DMS 273 treated with DMSO at 0.1 percent for 48 hours (cell line): ENCODE measurements at regions not wholly inside any gene's neighbourhood (a gene's known extent, or its start where the extent isn't known, plus 50 kb on each side); places are given as distances from the start of the nearest gene placed in this dataset.
"Not testable (repeated sequence)": the region's sequence is repeated elsewhere in the genome, so short reads cannot be mapped to it uniquely, and the experiment has no call there.

Source experiments
- DNase-seq: peaks from one replicate; lab custom pipeline; 2025; lab: John Stamatoyannopoulos, UW

DNA sequence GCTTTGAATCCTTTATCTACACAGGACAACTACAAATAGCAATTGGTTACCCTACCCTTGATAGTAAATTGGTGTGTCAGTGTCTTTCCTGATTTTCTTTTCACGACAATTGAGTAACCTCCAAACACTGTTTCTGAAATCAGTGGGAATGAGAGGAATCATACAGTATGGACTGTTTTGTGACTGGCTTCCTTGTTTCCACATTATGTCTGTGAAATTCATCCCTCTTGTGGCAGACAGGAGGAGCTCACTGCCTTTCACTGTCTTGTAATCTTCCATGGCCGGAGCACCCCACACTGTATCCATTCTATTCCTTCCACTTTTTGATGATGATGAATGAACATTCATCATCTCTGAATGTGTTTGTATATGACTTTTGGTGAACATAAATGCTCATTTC, 164.0 kb upstream of the PZP start:
- DNase-seq, result no peak

DNA sequence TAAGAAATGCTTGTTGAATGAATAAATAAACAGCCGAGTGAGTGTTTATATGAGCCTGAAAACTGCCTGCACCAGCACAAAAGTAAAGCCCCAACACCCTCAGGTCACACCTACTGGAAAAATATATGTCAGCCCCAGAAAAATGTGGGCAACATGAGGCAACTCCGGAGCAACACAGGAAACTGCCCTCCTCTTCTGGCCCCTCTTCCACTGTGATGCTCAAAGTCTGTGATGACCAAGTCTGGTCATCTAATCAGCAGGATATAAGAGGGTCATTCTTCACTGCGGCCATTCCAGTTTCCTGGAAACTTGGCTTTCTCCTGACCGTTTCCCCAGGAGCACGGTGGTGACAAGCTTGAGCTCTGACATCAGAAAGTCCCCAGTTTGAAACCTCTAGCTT, 159.6 kb upstream of the PZP start:
- no peak for DNase-seq

DNA sequence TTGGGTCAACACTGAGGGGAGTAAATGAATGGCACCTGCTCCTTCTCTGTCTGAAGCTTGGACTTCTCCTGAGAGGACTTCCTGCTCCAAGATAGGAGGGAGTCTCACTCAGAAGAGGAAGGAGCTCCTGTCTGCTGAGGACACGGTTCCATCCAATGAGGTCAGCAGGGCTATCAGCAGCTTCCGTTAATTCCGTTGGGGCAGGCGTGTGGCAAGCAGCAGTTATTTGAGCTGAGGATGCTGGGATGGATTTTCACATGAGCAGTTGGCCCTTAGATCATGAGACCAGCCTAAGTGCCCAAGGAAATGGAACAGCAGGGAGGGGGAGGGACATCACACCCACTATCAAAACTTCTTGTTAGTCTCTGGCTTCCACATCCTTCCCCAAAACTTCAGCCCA, 159.0 kb upstream of the PZP start:
- DNase-seq, result no peak

DNA sequence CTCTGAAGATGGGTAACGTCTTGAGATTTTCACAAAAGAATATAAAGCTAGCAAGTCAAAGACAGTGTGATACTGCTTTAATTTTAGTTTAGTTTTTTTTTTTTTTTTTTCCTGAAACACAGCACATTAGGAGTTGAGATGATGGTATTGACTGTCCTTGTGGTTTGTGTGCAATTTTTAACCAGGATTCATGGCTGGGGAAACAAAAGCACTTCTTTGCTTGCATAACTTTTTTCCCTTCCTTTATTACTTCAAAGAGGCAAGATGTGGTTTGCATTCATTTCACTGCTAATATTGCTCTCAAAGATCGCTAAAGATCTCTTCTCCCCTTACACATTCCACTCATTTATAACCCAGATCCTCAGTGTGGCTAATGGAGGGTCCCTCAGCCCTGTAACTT, 157.1 kb upstream of the PZP start:
- no peak for DNase-seq

DNA sequence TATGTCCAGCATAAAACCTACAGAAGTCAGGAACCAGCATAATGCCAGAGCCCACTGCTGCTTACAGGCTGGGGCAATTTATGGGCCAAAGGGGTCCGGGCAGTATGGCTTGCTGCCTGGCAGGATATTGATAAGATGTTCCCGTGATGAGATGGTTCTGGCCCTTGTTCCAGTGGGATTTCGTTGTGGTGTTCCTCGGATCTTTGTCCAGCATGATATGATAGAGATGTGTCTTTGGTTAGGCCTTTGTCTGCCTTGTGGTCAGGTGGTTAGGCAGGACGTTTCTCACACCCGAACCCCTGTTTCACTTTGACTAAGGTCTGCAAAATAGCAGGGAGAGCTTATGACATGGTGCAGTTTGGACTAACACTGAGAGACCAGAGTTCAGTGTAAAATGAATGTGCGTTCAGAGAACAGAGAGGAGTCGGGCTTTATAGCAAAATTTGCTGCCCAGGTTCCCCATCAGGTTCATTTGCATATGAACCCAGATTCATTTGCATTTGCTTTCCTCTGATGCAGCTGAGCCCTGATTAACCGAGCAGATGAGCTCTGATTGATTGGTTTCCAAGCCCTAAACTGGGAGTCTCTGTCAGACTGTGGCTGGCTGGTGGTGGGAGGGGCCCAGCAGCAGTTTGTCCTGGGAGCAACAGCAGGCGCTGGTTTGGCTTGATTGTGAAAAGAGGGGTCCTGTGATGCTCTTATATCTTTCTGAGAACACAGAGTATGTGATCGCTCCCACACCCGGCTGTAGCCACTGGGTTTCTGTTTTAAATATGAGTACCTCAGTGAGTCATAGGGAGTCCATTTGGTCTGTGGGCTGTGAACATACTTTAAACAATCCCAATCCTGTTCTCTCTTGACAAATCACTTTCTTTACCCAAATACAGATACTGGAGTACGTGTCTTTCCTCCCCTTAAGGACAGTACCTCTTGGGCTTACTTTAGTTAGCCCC, 156.3 kb upstream of the PZP start:
- DNase-seq, result no peak

DNA sequence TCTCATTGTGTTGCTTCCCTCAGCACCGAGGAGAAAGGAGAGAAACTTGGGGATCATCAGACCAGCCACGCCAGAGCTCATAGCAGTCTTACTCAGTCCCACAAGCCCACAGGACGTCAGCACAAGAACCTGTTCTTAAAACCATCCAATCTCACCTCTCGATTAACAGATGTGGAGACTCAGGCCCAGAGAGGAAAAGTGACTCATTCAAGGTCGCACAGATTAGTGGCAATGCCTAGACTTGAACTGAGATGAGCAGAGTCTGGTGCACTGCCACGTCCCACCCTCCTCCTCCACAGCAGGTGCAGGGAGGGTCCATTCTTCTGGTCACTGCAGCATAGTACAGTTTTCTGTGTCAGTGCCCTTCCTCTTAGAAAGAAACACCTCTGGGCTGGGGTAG, 154.9 kb upstream of the PZP start:
- DNase-seq, result no peak

DNA sequence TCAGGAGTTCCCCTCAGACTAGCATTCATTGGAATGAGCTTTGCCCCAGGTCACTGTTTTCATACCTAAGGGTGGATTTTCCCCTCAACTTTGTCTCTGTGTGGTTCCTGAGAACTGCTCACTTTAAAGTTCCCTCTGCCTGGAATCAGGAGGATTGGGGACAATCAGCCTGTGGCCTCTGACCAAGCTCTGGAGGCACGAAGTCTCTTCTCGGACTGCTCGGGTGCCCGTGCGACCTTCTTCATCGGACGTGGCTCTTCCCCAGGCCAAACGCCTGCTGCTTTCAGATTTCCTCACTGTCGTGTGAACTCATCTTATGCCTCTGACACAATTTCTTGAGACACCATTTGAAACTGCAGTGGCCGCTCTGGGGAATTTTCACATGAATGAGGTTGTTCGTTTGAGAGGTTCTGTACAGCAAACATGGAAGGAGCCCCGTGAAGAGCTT, 153.7 kb upstream of the PZP start:
- DNase-seq, result no peak

DNA sequence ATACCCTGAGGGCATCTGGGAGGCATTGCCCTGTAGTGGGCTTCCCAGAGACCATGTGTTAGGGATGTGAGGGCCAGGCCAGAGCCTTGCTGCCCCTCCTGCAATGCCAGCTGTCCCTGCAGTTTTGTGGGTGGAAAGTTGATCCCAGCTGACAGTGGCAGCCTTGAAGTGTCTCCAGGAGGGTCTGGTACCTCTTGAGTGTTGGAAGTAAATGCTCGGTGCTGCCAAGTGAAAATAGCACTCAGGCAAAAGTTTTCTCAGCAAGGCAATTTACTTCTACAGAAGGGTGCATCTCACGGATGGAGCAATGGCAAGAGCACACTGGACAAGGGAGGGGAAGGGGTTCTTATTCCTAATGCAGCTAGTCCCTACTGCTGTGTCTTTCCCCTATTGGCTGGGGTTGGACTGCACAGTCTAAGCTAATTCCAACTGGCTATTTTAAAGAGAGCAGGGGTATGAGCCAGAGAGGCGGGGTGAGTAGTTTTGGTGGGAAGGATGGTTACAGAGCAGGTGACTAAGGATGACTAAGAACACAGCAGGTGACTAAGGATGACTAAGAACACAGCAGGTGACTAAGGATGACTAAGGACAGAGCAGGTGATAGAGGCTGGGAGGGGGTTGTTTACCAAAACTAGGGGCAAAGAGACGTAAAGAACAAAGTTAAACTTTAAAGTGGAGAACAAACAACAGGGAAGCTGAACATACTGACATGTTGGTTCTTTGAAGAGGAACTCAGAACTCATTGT, 146.0 kb upstream of the PZP start:
- not testable (repeated sequence) for DNase-seq

DNA sequence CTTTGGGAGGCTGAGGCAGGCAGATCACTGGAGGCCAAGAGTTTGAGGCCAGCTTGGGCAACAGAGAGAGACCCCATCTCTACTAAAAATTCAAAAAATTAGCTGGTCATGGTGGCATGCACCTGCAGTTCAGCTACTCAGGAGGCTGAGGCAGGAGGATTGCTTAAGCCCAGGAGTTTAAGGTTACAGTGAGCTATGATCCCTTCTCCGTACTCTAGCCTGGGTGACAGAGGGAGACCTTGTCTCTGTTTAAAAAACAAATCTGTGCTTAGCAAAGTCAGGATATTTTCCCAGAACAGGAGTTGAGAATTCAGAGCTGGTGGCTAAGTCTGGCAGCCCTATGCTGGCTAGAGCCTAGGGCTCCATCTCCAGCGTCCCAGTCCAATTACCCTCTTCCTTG, 142.9 kb upstream of the PZP start:
- DNase-seq, result no peak

DNA sequence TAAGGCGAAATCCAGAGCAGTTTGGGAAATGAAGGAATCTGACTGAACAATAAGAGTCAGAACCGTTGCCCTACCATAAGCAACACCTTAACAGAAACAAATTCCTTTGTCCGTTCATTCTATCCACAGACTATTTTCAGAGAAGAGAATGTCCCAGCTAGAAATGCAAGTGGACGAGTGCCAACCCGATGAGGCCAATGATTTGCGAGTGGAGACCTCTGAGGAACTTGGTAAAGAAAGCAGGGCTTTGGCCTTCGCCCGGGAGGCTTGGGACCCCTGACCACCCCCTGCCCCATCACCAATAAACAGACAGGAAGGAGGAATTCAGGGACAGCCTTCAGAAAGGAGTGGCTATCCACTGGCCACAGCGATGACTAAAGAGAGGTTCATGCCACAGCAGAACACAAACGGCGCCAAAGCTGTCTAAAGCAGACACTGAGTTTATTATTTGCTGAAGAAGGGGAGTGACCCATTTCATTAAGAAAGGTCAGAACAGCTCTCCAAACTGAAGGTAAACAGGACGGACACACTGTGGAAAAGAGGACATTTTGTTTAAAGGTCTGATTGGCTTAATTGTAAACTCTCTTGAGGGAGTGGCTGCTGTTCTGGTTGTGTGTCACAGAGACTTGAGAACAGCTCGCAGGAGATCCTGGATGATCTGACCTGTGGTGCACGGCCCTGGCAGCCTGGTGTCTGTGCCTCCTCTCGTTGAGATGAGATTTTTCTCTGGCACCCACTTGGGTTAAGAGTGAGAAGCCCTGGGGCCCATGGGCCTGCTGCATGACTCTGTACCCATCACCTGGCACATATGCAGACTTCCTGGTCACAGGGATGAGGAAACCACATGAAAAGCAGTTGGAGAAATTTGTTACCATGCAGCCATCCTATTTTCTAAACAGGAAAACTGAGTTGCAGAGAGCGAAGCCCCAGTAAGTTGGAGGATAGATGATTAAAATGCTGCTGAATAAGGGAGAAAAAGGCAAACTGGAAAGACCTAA, 142.0 kb upstream of the PZP start:
- no peak for DNase-seq

DNA sequence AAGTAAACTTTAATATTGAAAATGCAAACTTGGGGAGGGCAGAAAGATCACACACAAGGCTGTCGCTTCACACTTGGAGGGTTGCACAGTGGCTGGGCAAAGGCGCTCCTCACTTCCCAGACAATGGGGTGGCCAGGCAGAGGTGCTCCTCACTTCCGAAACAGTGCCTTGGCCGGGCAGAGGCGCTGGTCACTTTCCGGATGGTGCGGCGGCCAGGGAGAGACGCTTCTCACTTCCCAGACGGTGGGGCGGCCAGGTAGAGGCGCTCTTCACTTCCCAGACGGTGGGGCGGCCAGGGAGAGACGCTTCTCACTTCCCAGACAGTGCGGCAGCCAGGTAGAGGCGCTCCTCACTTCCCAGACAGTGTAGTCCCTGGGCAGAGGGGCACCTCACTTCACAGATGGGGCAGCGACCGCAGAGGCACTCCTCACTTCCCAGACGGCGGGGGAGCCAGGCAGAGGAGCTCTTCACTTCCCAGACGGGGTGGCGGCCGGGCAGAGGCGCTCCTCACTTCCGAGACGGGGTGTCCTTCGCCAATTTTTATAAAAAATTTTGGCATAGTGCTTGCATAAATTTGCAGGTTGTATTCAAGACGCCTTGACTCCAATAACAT, 140.8 kb upstream of the PZP start:
- no peak for DNase-seq

DNA sequence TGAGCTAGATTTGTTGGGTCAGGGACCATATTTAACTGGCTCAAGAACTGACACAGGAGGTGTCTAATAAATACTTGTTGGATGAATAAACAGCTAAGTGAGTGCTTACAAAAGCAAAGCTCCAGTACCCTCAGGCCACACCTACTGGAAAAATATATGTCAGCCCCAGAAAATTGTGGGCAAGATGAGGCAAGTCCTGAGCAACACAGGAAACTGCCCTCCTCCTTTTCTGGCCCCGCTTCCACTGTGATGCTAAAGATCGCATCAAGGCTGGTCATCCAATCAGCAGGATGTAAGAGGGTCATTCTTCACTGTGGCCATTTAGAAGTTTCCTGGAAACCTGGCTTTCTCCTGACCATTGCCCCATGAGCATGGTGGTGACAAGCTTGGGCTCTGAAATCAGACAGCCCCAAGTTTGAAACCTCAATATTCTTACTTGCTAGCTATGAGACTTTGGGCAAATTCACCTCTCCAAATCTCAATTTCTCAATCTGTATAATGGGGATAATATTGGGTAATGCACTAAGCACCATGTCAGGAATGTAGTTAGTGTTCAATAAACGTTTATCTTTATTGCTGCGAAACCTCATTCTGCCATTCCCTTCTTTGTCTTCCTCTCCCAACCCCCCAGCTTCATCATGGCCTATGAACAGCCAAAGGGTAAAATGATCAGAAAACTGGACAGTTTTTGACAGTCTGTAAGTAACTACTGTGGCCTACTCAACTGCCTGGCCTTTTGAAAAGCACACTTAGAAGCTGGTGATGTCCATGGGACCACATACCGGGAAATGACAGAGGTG, 139.3 kb upstream of the PZP start:
- DNase-seq, result no peak

DNA sequence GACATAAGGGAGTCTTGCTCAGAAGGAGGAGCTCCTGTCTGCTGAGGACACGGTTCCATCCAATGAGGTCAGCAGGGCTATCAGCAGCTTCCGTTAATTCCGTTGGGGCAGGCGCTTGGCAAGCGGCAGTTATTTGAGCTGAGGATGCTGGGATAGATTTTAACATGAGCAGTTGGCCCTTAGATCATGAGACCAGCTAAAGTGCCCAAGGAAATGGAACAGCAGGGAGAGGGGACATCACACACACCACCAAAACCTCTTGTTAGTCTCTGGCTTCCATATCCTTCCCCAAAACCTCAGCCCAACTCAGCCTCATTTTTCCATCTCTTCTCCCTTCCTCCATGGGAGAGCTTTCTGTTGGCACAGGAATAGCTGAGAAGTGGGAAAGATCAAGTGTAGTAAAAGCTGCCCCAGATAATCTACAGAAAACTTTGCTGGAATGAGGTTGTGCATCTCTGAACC, 138.7 kb upstream of the PZP start:
- no peak for DNase-seq

DNA sequence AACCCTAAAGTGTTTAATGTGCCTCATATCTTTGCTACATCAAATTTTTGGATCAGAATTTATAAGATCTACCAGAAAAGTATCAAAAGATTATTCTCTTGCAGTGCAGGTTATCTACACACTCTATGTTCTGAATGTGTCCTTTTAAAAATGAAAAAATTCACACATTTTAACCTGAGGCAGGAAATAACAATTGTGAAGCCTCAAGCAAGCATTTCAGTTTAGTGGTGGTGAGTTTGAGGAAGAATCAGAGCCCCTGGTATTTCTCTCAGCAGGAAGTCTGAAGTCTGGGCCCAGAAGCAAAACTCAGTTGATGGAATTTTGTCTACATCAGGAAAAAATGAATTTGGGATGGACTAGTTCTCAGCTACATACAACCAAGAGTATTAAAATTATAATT, 137.0 kb upstream of the PZP start:
- no peak for DNase-seq

DNA sequence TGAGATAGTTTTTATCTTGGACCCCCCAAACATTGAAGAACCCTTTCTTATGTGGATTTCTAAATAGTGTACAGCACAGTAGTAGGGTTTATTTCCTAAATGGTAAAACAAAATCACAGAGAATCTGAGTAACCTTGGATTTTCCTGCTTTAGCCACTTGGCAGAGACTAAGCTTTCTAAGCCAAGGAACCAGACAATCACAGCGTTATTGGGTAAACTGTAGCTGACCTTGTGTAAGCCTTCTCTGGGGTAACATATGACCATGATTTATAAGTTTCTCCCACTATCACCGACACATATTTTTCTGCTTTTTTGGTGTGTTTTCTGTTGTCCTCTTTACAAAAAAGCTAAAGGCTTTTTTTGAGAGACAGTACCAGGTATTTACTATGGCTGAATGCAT, 136.3 kb upstream of the PZP start:
- DNase-seq, result no peak

DNA sequence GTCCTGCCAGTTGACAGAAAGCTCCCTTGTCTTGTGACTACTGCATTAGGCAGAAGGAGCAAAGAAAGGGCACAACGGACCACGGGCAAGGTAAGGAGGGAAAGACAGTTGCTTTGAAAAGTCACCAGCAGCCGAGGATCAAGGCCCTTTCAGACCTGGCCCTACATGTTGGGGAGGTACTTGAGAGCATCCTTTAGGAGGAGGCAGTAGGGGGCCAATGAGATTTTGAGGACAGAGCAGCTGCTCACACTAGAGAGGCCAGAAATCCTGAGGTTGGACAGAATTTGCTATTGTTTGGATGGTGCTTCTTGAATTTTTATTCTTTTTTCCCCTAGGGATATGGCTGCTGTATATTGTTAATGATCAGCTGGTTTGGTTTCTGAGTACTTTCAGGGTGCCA, 135.5 kb upstream of the PZP start:
- no peak for DNase-seq

DNA sequence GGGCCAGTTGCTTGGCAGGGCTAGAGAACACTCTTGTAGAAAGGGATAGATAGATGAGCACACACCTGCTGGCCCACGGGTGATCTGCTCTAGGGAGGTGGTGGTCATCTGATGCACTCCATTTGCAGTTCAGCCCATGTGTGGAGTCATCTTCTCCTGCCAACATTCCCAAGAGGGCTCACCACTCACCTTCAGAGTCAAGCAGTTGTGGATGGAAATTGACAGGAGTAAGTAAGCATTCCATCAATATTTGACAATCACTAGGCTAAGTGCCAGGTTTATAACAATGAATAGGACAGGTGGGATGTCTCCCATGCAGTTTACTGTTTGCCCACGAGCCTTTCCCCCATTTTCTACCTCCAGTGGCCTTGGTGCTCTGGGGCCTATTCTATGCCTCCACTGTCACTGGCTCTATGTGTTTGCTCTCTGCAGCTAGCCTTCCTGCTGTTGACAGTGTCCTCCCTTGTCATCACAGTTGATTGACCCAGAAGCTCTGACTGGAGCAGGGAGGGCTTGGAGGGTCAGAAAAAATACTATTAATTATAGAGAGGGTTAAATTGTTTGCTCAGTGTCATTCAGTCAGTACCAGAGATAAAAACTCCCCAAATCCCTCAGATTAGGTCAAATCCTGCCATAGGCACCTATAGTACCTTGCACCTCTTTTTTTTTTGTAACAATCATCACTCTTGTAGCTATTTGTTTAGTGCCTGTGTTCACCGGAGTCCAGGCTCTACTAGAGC, 134.6 kb upstream of the PZP start:
- no peak for DNase-seq

DNA sequence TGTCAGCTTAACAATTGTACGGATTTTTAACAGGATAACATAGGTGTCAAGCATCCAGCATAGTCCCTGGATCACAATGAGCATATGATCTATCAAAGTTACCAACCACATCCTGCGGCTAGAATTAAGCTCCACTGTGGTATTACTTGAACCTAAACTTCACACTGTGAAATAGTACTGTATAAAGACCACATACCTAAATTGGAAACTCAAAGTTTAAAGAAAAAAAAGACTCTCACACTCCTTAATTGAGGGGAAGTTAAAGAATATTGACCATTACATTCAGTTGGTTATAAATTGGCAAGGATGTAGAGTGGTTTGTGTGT, 133.0 kb upstream of the PZP start:
- DNase-seq, result no peak

DNA sequence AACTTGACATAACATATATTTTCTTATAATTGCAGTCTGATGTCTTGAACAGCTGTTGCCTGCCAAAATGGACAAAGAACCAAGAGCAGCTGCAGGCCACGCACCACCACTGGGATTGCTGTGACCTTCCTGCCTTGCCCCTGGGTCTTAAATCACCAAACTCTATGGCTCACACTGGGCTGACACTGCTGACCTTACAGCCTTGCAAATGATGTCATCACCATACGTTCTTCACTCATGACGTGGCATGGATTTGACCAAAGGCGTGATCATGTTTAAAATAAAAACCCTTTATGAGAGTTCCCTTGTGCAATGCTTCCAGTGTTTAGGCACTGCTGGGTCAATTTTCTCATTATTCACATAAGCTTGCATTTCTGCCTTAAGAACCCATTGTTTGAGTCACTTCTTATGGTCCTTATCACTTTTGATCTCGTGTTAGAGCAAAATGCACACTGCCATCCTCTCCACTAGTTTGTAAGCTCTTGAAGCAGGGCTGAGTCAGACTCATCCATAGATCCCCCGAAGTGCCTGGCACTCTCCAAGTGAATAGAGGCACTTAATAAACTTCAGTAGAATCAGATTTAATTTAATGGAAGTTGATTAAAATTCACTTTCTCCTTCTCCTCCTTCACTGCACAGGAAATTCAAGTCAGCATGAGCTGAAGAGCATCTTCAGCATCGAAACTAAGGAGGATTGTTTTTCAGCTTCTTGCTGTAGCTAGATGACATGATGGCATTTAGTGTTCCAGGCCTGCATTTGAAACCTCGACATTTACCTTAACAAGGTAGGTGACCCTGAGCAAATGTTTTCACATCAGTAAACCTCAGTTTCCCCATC, 132.4 kb upstream of the PZP start:
- DNase-seq, result no peak
